AG08395 (cell line): ENCODE measurements at regions not wholly inside any gene's neighbourhood (a gene's known extent, or its start where the extent isn't known, plus 50 kb on each side); places are given as distances from the start of the nearest gene placed in this dataset.

Source experiments
- DNase-seq: peaks from one replicate; pipeline ENCODE4 v3.0.0; 2012; ENCODE audit warnings: mixed read lengths, low spot score

DNA sequence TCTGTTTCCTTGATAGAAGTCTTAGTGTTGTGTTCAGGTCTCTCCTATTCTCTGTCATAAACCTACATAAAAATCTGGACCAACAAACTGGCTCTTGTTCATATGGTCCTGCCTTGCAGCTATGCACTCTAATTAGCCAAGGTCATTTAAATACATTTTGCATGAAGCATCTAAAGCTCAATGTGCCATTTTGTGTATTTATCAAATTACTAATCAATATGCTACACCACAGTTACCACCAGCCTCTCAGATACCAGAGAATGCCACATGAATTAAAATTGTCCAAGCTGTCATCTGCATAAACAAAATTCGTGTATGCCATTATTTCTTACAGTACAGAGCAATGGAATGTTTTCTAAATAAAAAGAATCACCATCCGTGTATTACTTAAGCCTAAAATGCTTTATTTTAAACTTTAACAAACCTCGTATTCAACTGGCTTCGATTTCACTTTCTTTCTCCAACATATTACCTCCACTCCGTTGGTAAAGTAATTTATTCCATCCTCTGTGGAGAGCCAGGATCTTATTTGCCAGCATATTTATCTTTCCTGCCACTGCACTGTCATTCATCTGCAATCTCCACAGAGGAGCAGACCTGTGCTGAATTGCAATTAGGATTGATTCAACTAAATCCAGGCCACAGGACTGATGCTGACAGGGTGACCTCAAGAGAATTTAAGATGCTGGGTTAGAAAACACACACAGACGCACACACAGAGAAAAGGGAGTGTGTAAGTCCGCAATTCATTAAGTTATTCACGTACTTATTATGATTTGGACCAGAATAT is 284.1 kb upstream of the FOXG1 start:
- no peak for DNase-seq

DNA sequence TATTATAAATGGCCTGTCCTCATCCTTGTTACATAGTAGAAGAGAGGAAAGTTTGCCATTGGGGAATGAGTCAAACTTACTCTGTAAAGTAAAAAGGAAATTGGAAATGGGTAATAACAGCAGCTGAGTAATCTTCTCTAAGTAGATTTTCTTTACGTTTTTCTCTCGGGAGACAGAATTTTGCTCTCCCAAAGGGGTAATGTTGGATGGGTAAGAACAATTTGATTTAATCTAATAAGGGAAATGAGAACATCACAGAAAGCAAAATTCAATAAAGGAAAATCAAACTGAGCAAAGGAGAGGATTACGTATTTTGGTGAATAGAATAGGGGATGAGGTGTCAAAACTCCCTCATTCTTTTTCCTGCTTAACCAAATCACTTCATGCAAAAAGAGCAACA is 283.1 kb upstream of the FOXG1 start:
- DNase-seq, result no peak

DNA sequence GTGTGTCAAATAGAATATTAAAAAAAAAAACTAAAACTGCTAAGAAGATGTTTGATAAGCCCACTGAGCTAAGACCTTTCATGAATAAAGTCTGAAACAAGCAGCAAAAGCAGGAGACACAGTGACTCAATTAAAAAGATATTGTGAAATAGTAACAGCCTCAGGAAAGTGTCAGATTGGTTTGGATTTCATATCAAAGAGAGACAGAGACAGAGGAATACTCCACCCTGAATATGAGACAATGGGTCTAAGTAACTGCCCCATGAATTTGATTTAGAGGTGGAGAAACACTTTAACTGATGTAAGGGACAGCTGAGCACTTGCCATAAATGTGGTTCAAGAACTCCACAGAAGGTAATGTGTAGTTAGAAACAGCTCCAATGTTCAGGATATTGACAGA is 277.9 kb upstream of the FOXG1 start:
- DNase-seq, result no peak

DNA sequence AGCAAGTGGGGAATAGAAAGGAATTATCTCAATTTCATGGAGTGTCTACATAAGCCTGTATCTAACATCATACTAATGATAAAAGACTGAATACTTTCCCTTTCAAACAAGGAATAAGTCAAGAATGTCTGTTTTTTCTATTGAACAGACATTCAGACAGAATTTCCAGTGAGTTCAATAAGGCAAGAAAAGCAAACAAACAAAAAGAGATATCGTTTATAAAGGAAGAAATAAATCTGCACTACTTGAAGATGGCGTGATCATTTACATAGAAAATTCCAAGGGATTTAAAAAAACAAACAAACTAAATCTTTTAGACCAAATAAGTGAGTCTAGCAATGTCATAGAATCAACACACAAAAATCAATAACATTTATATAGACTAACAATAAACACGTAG is 273.1 kb upstream of the FOXG1 start:
- no peak for DNase-seq

DNA sequence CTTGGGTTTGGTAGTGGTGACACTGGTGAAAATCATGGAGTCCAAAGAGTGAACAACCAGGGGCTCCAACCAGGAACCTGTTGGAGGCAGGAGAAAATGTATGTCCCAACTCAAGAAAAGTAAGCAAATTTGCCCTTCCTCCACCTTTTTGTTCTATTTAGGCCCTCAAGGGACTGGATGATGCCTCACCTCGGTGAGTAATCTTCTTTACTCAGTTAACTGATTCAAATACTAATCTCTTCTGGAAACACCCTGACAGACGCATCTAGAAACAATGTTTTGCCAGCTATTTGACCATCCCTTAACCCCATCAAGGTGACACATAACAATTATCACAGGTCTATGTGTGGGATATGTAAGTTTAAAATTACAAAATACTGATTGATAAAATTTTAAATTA is 272.4 kb upstream of the FOXG1 start:
- DNase-seq, result no peak

DNA sequence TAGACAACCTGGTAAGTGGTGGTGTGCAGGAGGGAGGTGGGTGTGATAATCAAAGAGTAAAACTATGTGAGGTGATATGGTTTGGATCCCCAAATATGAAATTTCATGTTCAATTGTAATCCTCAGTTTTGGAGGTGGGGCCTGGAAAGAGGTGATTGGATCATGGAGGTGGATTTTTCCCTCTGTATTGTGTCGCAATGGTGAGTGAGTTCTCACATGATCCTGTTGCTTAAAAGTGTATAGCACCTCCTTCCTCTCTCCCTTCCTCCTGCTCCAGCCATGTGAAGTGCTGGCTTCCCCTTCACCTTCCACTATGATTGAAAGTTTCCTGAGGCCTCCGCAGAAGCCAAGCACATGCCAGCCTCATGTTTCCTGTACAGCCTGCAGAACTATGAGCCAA is 270.2 kb upstream of the FOXG1 start:
- no peak for DNase-seq

DNA sequence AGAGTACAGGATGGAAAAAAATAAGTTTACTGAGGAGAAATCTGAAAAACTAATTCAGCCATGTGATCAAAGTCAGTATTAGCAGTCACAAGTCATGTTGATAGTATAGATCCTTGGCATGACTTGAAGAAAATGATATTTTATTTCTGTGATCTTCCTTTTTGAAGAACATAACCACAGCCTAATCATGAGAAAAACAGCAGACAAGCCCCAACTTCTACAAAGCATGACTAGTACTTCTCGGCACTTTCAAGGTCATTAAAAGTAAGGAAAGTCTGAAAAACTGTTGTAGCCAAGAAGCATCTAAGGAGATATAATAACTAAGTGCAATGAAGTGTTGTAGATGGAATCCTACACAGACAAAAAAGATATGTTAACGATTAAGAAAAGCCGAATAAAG is 264.1 kb upstream of the FOXG1 start:
- no peak for DNase-seq

DNA sequence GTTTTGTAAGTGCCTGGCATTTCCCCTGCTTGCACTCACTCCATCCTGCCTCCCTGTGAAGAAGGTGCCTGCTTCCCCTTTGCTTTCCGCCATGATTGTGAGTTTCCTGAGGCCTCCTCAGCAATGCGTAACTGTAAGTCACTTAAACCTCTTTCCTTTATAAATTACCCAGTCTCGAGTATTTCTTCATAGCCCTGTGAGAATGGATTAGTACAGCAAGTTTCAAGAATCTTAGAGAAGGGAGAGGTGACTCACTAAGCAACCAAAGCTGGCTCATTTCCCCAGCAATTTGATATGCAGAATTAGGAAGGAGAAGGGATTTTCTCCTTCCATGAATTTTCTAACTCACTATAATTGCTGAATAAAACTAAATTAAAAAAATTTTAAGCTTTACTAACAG is 251.0 kb upstream of the FOXG1 start:
- no peak for DNase-seq

DNA sequence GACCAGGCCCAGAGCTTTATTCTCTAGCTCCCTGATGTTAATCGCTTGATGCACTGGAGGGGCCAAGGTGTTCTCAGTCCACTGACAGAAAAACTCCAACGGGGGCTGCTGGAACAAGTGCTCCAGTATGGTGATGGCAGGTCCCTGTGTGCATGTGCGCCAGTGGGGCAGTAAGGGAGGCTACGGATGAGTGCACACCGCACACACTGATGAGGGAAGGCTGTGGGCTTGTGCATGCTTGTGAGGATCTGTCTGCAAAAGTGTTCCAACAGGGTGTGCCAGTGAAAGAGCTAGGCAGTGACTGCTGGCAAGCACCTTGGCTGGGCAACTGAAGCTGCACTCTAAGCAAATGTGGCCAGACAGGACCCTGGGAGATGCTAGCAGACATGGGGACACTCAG is 229.7 kb upstream of the FOXG1 start:
- no peak for DNase-seq

DNA sequence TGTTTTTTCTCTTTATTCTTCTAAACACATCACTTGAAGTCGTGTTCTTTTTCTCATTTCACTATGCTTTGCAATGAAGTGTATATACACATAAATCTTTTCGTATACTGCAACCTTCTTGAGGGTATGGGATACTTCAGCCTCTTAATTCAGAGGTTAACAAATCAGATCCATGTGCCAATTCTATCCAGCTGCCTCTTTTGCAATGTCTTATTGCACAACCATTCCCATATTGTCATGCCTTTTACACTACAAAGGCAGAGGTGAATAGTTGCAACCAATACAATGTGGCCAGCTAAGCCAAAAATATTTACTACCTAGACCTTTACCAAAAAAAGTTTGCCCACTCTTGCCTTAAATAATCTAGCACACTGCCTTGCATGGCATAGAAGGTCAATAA is 224.5 kb upstream of the FOXG1 start:
- no peak for DNase-seq

DNA sequence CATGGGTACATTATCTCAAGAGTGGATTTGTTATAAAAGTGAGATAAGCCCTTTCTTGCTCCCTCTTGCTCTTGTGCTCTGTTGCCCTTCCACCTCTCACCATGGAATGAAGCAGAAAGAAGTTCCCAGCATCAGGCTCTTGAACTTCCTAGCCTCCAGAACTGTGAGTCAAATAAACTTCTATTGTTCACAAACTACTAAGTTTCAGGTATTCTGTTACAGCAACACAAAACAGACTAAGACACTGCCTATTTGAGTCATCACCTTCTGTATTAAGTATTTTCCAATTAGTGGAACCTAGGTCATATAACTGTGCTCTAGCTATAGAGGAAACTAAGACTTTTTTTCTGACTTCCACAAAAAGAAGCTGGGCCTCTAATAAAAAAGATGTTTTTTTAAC is 201.2 kb upstream of the FOXG1 start:
- DNase-seq, result no peak

DNA sequence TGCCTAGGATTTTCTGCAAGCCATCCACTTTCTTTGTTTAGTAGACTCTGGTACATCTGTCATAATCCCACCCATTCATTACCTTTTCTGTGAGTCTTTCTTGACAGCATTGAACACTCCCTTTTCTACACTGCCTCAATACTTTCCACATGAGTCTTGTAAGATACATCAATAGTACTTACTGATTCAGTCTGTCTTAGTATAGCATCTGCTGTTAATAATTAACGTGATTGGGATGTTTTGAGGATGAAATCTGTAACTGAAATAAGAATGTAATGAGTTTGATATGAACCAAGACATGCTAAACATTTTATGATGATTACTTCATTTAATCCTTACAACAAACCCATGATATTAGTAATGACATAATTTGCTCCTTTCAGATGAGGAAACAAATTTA is 196.2 kb upstream of the FOXG1 start:
- no peak for DNase-seq

DNA sequence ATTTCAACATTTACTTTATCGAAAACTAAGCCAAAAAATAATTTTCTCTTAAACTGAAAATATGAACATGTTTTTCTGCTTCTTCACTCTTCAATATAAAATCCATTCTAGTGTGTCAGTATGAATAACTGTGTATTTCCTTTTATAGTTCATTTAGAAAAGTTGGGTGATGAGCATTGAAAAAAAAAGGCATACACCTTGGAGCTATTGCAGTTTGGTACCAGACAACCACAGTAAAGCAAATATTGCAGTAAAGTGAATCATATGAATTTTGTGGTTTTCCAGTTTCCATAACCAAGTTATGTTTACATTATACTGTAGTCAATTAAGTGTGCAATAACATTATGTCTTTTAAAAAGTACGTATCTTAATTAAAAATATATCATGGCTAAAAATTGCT is 195.0 kb upstream of the FOXG1 start:
- no peak for DNase-seq

DNA sequence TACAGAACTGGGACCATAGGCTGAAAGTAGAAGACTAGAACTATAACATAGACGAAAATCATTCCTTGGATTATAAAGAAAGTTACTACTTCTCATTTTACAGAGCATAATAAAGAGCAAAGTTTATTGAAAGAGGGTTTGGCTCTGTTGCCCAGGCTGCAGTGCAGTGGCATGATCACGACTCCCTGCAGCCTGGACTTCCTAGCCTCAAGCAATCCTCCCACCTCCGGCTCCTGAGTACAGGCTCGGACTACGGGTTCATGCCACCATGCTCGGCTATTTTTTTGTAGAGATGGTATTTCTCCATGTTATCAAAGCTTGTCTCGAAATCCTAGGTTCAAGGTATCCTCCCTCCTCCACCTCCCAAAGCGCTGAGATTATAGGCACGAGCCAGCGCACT is 190.1 kb upstream of the FOXG1 start:
- no peak for DNase-seq

DNA sequence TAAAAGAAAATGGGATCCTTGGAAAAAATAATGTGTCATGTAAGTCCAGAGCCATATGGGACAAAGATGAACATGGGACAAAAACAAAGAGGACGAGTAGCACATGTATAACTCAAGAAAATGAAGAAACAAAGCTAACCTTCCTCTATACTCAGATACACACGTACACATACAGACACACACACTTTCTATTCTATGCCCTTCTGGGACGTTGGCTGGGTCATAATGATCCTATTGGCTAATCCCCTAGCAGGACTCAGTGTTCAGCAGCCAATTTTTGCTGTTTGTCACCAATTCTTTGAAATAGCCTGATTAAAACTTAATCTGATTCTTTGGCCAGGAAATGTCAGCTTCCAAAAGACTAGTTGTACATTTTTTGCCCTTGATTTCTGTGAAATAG is 189.4 kb upstream of the FOXG1 start:
- no peak for DNase-seq

DNA sequence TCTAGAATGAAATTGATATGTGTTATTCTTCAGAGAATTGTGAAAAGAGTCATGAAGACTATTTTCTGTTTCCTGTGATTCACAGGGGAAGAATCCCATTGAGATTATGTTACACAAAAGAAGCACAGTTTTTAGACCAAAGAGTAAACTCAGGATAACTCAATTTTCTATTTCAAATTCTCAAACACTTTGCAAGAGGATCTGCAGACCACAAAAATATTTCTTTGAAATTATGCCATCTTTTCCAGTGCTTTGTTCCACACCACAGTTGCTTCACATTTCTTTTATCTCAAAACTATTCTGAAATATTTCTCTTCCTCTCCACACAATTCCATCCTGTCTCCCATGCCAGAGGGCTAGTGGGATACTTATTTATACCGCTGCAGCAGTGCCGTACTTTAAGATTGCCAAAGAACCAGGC is 188.9 kb upstream of the FOXG1 start:
- DNase-seq, result no peak

DNA sequence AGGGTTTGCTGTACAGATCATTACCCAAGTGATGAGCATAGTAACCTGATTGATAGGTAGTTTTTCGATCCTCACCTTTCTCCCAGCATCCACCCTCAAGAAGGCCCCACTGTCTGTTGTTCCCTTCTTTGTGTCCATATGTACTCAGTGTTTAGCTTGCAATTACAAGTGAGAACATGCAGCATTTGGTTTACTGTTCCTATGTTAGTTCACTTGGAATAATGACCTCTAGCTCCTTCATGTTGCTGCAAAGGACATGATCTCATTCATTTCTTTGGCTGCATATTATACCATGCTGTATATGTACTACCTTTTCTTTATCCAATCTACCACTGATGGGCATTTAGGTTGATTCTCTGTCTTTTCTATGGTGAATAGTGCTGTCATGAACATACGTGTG is 181.6 kb upstream of the FOXG1 start:
- no peak for DNase-seq

DNA sequence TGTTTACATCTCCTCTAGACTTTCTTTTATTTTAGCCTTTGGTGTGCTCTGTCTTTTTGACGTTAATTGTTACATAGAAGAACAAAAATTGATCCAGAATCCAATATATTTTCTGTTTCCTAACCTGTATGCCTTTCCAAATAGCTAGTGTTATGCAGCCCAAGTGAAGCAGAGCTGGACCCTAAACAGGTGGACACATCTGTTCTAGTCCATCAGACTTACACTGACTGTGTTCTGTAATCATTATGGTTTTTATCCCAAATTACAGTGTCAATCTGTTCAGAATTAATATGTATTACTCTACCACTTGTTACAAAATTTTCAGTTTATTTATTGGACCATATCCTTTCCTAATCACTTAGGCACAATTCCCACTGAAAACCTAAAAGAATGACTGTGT is 176.8 kb upstream of the FOXG1 start:
- DNase-seq, result no peak

DNA sequence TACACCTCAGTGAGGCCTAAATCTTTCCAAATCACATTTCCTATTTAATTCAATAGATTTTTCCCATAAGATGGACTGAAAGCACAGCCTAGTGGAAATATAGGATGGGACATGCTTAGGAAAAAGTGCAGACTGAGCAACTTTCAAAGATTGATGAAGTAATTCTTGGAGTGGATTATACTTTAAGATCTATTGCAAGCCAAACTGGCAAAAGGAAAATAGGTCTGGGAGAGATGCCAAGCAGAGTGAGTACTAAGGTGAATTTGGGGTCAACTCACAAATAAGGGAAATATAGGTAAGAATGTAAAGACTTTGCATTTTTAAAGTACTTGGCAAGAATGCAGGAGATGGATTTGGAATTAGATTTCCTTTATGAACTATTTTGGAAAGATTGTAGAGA is 170.2 kb upstream of the FOXG1 start:
- DNase-seq, result no peak

DNA sequence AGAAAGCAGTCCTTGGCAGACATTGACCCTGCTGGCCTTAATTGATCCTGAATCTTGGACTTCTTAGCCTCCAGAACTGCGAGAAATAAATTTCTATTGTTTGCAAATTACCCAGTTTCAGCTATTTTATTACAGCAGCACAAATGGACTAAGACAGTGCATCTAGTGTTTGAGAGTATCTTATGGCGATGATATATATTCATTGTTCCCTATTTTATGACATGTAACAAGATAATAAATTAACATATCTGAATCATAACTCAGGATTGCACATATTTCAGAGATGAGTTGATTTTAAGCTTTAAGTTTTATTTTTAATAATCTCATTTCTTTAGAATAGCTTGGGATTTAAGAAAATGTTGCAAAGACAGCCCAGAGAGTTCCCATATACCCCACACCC is 167.4 kb upstream of the FOXG1 start:
- no peak for DNase-seq

DNA sequence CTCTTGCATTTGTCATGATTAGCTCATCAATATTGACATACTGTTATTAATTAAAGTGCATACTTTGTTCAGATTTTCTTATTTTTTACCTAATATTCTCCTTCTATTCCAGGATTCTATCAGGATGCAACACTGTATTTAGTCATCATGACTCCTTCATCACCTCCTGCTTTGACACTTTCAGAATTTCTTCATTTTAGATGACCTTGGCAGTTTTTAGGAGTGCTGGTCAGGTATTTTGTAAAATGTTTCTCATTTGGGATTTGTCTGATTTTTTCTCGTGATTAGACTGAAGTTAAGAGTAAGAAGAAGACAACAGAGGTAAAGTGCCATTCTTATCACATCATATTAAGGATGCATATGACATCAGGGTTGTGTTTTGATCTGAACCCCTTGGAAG is 167.0 kb upstream of the FOXG1 start:
- DNase-seq, result no peak

DNA sequence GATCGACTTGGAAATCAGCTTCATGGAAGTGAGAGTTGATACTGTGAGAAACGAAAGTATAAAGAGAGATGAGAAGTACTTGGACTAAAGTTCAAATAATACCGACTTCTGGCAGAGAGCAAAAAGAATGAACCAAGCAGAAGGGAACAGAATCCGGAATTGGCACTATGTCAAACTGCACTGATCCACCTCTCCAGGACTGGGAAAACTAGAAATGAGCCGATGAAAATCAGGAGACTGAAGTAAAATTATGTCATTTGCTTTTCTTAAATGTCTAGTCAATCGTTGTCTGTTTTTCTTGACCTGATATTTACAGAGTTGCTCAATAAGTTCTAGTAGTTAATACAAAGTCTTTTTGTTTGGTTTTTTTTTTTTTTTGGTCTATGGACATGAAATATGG is 163.0 kb upstream of the FOXG1 start:
- DNase-seq, result no peak

DNA sequence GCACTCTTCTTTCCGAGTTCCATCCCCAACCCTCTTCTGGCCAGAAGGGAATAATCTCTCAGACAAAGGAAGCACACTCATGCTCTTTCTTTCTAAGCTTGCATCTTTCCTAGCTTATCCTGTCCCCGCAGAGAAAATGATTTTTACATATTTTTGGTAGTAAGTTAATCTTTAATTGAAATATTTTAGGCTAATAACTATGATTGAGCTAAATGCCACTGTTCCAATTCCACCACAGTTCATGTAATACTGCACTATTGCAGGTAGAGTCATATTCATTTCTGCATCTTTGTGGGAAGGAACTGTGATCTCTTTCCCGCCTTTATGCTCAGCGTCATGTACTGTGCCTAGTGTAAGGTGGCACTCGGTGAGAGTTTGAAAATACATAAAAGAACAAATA is 158.9 kb upstream of the FOXG1 start:
- DNase-seq, result no peak

DNA sequence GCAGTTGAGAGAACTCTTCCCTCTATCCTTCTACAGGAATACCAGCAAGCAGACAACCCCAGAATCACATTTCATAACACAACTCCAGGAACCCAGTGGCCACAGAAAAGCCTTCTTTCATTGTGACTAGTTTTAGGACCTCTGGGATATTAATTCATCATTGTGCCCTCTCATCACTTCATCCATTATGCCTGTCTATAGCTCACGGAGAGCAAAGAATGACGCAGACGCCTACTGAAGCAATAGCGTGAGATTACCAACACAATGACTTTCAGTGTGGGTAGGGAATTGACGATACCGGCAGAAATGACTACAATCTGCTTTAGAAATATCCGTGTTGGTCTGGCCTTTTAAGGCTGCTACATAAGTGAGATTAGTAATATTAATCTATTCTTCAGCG is 158.1 kb upstream of the FOXG1 start:
- DNase-seq, result no peak
